ENCODE measurements at regions not wholly inside any gene's neighbourhood (a gene's known extent, or its start where the extent isn't known, plus 50 kb on each side); places are given as distances from the start of the nearest gene placed in this dataset.
"Not testable (repeated sequence)": the region's sequence is repeated elsewhere in the genome, so short reads cannot be mapped to it uniquely, and the experiment has no call there.

DNA sequence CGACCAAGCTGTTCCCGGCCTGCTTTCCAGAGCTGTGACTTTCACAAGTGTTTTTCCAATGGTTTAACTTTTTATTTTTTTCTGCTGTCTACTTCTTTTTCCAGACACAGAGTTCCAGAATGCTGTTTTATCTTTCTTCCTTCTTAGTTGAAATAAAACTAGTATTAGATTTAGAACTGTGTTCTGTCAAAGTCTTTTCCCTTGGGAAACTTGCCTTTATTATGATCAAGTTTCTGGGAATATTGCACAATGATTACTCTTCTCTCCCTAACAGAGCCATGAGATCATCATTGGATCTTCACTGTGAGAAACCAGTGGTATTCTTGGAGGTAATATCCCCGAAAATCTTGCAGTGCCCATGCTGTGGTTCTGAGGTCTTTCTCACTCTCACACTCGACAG is 104.9 kb upstream of the KCND2 start:
- DNase-seq, result no peak

DNA sequence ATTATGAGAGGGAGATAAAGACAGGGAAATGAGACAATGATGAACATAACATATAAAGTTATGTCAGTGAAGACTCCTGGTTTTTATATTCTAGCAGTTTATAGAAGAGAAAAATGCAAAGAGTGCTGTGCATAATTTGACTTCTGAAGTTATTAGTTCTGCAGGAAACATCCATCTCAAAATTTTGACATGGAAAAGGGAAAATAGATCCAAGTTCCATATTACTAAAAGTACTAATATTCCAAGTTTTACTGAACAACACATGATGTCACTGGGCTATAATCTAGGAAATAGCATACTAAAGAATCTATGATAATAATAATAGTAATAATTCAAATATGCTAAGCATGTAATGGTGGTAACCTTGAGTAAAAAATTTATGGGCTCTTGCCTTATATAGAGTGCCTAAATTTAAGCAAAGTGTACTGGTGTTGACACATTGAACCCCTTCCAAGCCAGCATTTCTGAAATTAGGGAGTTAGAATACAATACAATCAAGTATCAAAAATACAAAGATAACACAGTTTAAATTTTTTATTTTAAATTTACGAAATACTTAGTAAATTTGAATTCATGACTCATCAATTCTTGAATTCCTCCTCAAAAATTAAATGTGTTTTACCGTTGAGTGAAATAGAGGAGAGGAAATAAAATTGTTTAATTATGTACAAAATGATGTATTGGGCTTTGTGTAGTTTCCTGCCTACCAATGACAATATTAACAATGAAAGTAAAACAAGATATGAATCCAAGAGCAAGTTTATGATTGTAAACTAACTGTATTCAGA is 102.8 kb upstream of the KCND2 start:
- no peak for DNase-seq

DNA sequence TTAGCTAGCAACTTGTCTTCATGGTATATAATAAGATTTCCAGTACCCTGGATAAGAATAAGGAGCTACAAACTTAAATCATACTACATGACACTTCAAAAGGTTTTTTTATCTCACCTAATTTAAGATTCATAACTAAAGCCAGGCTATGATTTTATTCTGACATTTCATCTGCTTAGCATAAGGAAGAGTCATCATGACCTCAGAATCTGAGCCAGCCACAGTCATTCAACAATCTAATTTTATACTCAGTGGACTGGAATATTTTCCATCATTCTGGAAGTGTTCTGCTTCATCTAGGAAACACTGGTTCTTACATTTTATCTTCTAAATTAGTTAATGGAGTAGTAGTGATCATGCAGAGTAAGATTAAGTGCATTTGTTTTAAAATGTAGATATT is 102.1 kb upstream of the KCND2 start:
- DNase-seq, result no peak

DNA sequence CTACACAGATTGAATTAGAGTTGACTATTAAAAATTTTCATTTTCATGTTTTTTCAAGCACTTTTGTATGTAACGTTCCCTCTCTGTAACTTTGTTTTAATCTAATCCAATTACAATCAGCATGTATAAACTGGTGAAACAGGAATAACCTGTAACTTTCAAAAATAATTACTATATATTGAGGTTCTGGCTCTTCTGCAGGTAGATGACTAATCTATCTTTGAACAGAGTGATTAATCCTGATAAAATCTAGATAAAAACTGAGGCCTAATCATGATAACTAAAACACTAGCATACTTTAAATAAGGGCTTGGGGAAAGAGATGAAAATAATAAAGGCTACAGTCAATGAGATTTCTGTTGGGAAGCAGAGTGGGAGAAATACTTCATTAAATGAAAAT is 101.6 kb upstream of the KCND2 start:
- no peak for DNase-seq

DNA sequence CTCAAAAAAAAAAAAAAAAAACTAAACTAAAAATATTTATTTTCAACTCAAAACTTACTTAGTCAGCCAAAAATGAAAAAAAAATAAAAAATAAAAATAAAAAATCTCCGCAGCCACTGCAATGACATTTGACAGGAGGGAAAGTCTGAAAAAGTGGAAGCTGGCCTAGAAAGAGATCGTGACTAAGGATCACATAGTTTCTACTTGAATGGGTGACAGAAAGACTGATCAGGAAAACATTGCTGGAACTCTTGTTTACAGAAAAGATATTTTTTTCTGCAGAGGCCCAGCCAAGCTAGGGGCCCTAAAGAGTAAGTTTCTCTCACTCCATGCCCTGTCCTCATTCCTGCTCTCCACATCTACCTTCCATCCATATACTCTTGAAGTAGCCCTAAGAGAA is 92.8 kb upstream of the KCND2 start:
- no peak for DNase-seq

DNA sequence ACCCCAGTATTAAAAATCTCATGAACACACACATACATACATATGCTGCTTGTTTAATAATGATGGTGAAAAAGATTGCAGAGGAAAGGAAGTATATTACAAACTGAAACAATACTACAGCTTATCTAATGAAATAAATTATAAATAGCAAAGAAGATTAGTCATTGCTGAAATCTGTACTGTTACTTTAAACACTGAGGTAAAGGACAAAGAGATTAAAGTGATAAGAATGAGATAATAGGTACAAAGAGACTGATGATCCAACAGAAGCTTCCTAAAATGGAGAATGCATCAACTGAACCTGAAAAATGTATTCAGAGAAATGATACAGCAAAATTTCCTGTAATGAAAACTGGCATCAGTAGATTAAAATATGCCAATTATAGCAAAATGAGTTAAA is 91.5 kb upstream of the KCND2 start:
- no peak for DNase-seq

DNA sequence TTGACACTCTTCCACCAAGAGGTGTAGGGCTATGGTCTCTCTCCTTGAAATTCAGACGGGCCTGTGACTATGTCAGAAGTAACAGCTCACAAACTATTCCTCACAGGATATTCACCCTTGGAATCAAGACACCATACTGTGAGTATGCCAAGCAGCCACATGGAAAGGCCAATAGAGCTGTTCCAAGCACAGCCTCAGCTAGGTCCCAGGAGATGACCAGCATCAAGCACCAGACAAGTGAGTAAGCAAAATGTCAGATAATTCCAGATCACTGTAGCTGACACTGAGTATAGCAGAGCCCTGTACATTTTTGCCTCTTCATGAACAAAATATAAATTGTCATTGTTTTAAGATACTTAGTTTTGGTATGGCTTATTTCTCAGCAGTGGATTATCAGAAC is 88.1 kb upstream of the KCND2 start:
- DNase-seq, result no peak

DNA sequence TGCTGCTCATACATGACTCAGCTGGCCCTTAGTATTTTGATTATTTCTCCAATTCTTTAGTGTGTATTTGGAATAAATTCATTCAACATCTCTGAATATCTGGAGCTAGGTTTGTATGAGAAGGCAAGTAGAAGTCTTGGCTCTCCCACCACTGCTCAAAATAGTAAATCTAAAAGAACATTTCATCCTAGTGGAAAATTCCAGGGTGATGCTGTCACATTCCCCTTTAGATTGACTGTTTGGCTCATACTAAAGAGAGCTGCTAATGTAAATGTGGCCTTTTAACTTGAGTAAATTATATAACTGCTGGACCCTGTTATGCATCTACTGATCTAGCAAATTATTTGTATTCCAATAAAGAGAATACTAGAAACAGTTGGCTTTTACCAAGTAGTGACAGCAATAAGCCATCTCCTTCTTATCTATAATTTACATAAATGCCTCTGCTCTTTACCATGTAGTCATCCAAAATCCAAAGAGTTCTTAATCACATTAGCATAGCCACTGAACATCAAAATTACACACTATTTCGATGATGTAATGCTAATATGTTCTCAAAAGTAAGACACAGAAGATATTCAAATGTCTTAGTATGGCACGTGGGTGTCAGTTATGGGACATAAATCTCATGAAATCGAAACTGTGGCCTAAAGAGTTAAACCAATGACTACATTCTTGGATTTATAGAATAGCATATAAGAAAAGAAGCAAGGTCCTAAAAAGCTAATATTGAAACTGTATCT is 86.9 kb upstream of the KCND2 start:
- DNase-seq, result peak in 1 of 58 donors; percentile 6

DNA sequence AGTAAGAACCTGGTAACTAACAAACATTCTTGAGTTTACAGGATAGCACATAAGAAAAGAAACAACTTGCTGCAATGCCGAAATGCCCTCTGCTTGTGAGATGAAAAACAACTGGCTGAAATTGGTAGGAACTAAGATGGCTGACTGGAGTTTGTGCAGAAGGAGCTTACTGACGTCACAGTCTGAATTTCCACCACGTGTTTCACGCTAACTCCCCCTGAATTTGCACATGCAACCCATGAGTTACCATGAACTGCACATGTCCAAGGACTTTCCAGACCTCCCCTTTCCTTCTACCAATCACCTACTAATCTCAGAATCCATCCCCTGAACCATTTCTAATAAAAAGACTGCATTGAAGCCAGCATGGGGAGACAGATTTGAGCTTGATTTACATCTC is 86.3 kb upstream of the KCND2 start:
- no peak for DNase-seq

DNA sequence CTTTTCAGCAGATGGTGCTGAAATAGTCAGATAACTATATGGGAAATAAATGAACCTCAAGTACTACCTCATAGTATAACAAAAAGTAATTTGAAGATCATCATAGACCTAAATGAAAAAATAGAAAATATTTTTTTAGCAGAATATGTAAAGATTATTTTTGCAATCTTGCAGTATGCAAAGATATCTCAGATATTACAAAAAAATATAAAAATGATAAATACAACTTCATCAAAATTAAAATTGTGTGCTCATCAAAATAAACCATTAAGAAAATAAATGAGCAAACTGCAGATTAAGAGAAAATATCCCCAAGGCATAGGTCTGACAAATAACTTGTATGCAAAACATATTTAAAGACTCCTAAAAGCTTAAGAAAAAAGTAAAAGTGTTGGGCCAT is 83.4 kb upstream of the KCND2 start:
- DNase-seq, result no peak

DNA sequence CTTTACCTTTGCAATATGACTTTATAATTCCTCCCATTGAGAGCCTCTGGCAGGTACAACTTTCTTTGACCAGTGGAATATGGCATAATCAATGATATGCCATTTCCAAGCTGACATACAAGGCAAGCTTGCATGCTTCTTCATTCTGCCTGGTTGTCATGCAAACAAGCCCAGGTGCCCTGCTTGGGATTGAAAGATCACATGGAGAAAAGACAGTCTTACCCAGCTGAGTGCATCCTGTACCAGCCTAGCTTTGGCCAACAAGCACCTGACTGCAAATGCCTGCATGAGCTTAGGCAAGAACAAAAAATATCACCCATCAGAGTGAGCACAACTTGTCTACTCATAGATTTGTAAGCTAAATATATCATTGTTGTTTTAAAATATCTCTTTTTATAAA is 82.9 kb upstream of the KCND2 start:
- DNase-seq, result no peak

DNA sequence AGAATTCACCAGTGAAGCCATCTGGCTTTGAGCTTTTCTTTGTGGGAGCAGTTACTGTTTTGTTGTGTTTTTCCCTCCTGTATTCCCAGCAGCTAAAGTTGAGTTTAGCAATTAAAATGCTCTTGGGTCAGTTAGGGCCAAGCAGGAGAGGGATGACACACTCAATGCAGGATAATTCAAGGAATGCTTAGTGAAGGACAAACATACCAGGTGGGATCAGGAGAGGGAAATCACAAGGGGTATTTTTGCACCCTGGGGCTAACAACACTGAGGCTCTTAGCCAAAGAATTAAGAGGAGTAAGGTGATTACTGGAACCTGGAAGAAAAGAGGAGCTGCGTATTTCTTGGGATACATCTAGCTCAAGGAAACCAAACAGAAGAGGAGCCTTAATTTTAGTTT is 82.4 kb upstream of the KCND2 start:
- DNase-seq, result no peak

DNA sequence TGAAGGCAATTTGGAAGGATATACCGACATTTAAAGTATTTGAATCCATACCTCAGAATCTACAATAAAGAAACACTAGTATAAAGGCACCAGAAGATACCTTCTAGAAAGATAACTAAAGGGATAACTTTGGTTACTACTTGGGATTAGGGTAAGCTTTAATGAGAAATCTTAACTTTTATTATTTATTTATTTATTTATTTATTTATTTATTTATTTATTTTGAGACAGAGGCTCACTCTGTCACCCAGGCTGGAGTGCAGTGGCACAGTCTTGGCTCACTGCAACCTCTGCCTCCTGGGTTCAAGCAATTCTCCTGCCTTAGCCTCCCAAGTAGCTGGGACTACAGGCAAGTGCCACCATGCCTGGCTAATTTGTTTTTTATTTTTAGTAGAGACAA is 81.6 kb upstream of the KCND2 start:
- not testable (repeated sequence) for DNase-seq

DNA sequence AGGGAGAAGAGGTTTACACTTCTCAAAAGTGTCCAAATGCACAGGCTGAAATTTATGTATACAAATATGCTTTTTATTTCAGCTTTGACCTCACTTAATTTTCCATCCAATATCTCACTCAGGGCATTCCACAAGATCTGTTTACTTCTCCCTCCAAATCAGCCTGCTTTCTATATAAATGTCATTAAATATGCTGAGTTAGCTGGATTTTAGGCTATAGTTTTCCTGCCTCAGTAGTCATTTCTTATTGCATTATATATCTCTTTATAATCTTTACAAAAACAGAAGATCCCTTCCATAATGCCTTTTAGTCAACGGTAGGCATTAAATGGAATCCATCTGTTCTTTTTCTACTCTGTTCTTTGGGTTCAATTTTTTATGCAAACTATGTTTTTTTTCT is 71.7 kb upstream of the KCND2 start:
- no peak for DNase-seq

DNA sequence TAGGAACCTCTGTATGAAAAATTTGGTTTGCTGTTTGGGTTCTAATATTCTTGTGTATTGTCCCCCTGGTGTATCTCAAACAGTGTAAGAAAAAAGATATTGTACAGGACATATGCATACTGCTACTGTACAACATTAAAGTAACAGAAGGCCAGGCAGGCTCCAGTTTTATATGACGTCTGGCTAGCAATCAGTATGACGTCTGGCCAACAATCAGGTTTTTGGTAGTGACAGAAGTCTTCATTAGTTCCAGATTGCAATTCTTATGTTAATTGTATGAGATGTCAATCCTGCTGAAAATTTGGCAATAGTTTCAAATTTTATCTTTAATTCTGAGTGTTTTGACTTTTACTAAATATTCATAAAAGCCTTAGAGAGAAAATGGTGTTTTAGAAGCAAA is 67.9 kb upstream of the KCND2 start:
- DNase-seq, result no peak

DNA sequence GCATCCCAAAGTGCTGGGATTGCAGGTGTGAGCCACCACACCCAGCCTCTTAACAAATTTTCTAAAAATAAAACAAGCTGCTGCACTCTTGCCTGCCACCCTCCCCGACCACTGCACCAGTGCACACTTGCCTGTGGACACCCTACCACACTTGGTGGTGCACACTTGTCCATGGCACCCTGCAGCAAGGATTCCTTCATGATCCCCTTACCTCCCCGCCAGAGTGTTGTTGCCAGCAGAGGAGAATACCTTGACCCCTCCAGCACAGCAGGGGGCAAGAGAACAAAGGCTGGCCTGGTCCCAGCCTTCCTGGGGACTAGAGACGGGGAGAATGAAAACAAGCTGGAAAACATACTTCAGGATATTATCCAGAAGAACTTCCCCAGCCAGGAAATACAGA is 65.9 kb upstream of the KCND2 start:
- no peak for DNase-seq

DNA sequence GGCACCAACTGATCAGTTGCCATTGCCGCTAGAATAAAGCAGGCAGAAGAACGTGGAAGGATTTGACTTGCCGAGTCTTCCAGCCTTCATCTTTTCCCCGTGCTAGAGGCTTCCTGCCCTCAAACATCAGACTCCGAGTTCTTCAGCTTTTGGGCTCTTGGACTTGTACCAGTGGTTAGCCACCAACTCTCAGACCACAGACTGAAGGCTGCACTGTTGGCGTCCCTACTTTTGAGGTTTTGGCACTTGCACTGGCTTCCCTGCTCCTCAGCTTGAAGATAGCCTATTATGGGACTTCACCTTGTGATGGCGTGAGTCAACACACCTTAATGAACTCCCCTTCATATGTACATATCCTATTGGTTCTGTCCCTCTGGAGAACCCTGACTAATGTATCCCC is 57.3 kb upstream of the KCND2 start:
- DNase-seq, result no peak

DNA sequence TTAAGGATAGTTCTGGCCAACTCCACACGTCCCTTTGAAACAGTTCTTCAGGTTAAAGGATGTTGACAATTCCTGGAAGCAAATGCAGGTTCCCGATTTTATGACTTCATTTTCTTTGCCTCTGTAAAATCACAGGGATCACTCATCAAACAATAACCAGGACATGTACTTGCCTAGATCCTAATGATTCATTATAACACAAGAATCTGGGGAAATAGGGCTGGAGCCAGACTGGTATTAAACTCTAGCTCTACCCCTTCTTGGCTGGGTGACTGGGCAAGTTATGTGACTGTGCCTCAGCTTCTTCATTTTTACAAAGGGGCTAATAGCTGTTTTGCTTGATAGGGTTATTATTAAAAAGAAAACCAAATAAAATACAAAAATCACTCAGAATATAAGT is 56.0 kb upstream of the KCND2 start:
- no peak for DNase-seq

DNA sequence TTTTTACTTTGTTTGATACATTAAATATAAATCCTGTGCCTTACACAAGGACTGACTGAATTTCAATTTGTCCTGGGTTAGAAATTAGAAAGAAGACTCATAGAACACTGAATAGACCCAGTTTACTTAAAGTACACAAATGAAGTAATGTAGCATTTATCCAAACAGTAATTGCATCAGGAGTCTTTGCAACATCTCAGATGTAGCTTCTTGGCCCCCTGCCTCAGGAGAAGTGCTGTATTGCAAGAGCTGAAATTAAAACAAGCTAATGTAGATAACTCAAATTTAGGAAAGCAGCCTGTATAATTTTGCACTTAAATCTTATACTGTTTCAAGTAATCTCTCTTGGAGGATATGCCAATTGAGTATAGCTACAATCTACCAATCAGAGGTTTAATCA is 54.3 kb upstream of the KCND2 start:
- DNase-seq, result no peak

DNA sequence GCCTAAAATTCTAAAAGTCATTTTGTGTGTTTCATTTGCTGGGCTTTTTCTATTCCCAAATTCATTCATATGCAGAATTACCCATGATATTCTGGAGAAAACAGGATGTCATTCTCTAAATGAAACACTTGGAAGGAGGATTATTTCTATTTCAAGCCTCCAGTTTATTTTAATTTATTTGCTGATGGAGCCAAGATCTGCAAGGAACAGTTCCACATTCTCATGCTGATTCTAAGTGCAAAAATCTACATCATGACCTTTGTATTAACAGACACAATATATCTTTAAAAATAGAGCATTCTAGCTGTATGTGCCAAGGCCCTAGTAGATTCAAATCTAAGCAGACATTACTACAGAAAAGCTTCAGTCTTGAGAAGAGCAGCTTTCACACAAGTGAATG is 51.3 kb upstream of the KCND2 start:
- DNase-seq, result no peak
